ENCODE measurements at regions not wholly inside any gene's neighbourhood (a gene's known extent, or its start where the extent isn't known, plus 50 kb on each side); places are given as distances from the start of the nearest gene placed in this dataset.

DNA sequence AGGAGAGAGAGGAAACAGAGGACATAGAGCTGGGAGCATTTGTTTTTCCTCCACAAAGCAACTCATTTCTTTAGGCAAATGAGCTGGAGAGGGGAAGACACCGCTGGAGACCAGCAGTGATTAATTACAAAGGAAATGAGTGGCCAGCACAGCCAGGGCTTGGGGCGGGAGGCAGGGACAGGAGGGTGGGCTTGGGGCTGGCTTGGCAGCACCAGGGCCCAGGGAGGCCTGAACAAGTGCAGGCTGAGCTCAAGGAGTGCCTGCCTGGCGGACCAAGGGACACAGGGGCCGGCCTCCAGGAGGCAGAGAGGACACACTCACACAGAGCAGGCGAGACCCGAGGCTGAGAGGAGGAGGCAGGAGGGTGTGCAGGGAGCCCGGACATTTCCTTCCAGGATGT is 149.0 kb upstream of the UNC5B start:
- no peak overlapping the region for H3K4me3 Mint-ChIP-seq
- peaks cover 1% of the 10 kb centered on the region for H3K27me3 Mint-ChIP-seq
- H3K9me3 Mint-ChIP-seq: no peaks in the 10 kb centered on the region
- ATAC-seq (ENCODE audit: low read depth) (no peak), DNase-seq (no peak)
- TF ChIP-seq, protein P1, sequence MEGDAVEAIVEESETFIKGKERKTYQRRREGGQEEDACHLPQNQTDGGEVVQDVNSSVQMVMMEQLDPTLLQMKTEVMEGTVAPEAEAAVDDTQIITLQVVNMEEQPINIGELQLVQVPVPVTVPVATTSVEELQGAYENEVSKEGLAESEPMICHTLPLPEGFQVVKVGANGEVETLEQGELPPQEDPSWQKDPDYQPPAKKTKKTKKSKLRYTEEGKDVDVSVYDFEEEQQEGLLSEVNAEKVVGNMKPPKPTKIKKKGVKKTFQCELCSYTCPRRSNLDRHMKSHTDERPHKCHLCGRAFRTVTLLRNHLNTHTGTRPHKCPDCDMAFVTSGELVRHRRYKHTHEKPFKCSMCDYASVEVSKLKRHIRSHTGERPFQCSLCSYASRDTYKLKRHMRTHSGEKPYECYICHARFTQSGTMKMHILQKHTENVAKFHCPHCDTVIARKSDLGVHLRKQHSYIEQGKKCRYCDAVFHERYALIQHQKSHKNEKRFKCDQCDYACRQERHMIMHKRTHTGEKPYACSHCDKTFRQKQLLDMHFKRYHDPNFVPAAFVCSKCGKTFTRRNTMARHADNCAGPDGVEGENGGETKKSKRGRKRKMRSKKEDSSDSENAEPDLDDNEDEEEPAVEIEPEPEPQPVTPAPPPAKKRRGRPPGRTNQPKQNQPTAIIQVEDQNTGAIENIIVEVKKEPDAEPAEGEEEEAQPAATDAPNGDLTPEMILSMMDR (IDR thresholded peaks at IDR 0.05): no peak
- H3K36me3 Mint-ChIP-seq (ENCODE audit: low read depth): no peaks in the 10 kb centered on the region
- no peaks in the 10 kb centered on the region for H3K4me1 Mint-ChIP-seq
- no peak overlapping the region for H3K27ac Mint-ChIP-seq
- POLR2A ChIA-PET: no interaction called here
- intact Hi-C loops (cut with micrococcal nuclease): no loop called here
- CTCF ChIA-PET: no interaction called here

DNA sequence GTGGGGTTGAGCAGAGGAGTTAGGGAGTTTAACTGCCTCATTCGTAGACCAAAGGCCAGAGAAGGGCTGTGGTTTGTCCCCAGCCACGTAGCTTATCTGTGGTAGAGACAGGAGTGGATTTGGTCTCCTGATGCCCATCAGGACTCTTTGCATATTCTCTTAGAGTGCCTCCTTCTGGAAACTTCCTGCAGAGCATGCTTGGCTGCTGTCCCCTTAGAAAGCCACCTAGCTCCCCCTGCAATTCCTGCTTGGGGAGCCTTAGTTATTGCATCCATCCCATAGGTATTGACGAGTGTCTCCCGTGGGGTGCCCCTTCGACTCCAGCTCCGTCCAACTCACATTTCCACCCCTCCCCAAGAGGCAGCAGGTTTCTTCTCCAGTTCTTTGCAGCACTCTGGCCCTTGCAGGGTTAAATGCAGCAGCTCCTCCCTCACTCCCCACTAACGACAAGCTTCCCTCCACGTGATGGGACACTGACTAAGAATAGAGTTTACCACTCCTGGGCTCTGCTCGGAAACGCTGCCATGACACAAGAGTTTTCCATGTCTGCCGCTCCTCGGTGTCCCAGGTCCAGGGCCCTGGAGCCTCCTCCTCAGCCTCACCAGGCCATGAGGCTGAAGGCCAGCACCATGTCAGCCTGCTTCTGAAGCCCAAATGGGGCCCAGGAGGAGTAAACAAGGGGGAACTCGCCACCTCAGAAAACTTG is 147.8 kb upstream of the UNC5B start:
- Mint-ChIP-seq H3K4me1 (no peaks in the 10 kb centered on the region), H3K36me3 (ENCODE audit: low read depth) (no peaks in the 10 kb centered on the region), H3K4me3 (no peak overlapping the region), H3K9me3 (no peaks in the 10 kb centered on the region), H3K27ac (no peak overlapping the region), H3K27me3 (peaks cover 1% of the 10 kb centered on the region)
- ChIA-PET POLR2A (no interaction called here), CTCF (no interaction called here)
- TF ChIP-seq, protein P1 (IDR thresholded peaks at IDR 0.05): no peak
- no peak for ATAC-seq (ENCODE audit: low read depth)
- intact Hi-C loops (cut with micrococcal nuclease): no loop called here
- no peak for DNase-seq

DNA sequence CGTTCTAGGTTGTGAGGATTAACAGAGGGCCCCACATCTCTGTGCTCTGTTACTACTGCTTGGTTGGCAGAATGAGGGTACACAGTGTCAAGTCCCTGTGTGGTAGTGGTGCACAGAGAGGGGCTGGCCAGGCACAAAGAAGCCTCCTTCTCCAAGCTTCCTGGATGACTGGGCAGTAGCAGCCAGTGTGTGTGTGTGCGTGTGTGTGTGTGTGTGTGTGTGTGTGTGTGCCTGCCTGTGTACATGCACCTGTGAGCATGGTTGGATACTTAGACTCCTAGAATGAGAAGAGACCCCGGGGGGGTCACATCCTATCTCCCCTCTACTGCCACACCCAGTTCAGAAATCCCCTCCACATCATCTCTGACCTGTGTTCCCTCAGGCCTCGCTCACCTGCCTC is 146.7 kb upstream of the UNC5B start:
- intact Hi-C loops (cut with micrococcal nuclease): no loop called here
- H3K36me3 Mint-ChIP-seq (ENCODE audit: low read depth): no peaks in the 10 kb centered on the region
- POLR2A ChIA-PET: no interaction called here

DNA sequence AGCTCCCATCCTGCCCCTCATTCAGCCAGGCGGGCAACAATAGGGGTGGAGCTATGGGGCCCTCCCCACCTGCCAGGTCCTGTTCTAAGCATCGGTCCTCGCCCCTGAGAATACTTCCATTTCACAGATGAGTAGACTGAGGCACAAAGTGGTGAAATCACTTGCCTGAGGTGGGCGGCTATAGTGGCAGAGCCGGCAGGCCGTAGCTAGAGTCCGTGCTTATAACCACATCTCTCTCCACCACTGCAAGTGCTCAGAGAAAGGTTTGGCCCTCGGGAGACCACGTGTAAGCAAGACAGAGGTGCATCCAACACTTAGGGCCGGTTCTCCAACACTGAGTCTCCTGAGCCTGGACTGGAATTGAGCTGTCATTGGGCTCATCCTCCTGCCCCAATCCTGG is 145.8 kb upstream of the UNC5B start:
- H3K4me1 Mint-ChIP-seq: no peaks in the 10 kb centered on the region
- DNase-seq (no peak), ATAC-seq (ENCODE audit: low read depth) (no peak)
- H3K36me3 Mint-ChIP-seq (ENCODE audit: low read depth): no peaks in the 10 kb centered on the region
- POLR2A ChIA-PET: no interaction called here
- H3K27ac Mint-ChIP-seq: no peak overlapping the region
- CTCF ChIA-PET: no interaction called here
- intact Hi-C loops (cut with micrococcal nuclease): no loop called here
- TF ChIP-seq, protein P1 (IDR thresholded peaks at IDR 0.05): no peak
- no peak overlapping the region for H3K4me3 Mint-ChIP-seq
- peaks cover 1% of the 10 kb centered on the region for H3K27me3 Mint-ChIP-seq
- H3K9me3 Mint-ChIP-seq: no peaks in the 10 kb centered on the region

More for the DNA sequence above, 146.7 kb upstream of the UNC5B start:
- Mint-ChIP-seq H3K27me3 (peaks cover 1% of the 10 kb centered on the region), H3K9me3 (no peaks in the 10 kb centered on the region), H3K4me1 (no peaks in the 10 kb centered on the region), H3K4me3 (no peak overlapping the region), H3K27ac (no peak overlapping the region)
- ATAC-seq (ENCODE audit: low read depth): no peak
- CTCF ChIA-PET: no interaction called here
- TF ChIP-seq, protein P1 (IDR thresholded peaks at IDR 0.05): no peak
- DNase-seq: no peak

DNA sequence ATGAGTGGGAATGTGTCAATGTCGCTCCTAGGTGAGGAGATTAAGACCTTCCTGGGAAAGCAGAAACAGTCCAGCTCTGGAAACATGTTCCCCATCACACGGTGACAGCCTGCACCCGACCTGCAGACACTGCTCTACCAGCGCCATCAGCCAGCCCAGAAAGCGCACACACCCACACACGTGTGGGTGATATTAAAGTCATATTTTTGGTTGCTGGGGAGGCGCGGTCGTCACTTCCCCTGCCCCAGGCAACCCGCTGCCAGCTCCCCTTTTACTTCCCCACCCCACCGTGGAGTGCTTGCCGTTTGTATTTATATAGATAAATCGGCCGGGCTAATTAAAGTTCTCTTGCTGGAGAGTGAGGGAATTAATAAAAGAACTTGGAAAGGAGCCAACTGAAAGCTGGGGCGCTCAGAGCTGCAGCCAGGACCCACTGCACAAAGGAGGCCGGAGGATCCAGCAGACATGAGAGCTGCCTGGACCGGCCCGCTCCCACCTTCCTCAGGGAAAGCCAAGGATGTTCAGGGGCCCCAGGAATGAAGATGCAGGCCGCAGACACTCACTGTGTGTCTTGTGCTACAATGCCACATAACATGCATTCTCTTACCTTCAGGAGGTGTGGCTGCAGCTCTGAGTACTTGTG is 145.2 kb upstream of the UNC5B start:
- peaks cover 1% of the 10 kb centered on the region for H3K27me3 Mint-ChIP-seq
- intact Hi-C loops (cut with micrococcal nuclease): no loop called here

More for the DNA sequence above, 145.2 kb upstream of the UNC5B start:
- TF ChIP-seq, protein P1 (IDR thresholded peaks at IDR 0.05): no peak
- CTCF ChIA-PET: no interaction called here
- Mint-ChIP-seq H3K4me1 (no peaks in the 10 kb centered on the region), H3K27ac (no peak overlapping the region), H3K36me3 (ENCODE audit: low read depth) (no peaks in the 10 kb centered on the region), H3K4me3 (no peak overlapping the region), H3K9me3 (no peaks in the 10 kb centered on the region)
- POLR2A ChIA-PET: no interaction called here
- DNase-seq: no peak
- ATAC-seq (ENCODE audit: low read depth): no peak
